A673 (cell line): ENCODE measurements at regions not wholly inside any gene's neighbourhood (a gene's known extent, or its start where the extent isn't known, plus 50 kb on each side); places are given as distances from the start of the nearest gene placed in this dataset.

Source experiments
- CTCF ChIP-seq: fragments of 300-800, 200-600 bp; sonication (generic); conservative IDR thresholded peaks from 2 replicates; pipeline ENCODE4 v1.5.1; 2017; ENCODE audit warnings: low read depth, mild to moderate bottlenecking, antibody characterized with exemption, low read length, moderate library complexity, mixed read lengths
- EZH2 ChIP-seq: fragments of 200-600 bp; sonication (generic); IDR thresholded peaks from 2 replicates; pipeline ENCODE4 v1.6.1; 2017; ENCODE audit warnings: borderline replicate concordance, low read depth, mild to moderate bottlenecking, mixed read lengths, antibody characterized with exemption, low read length; ENCODE audit not compliant: poor library complexity, severe bottlenecking

GRCh38 chr12:124622764-124623163 is 55.4 kb upstream of the NCOR2 start:
- no peak for TF ChIP-seq CTCF
- no peak for TF ChIP-seq EZH2
